ENCODE measurements at regions not wholly inside any gene's neighbourhood (a gene's known extent, or its start where the extent isn't known, plus 50 kb on each side); places are given as distances from the start of the nearest gene placed in this dataset. TPM values are rescaled to one million over a fixed set of nuclear protein-coding genes. Genes with fewer than 3 reads are reported as not detected.

DNA sequence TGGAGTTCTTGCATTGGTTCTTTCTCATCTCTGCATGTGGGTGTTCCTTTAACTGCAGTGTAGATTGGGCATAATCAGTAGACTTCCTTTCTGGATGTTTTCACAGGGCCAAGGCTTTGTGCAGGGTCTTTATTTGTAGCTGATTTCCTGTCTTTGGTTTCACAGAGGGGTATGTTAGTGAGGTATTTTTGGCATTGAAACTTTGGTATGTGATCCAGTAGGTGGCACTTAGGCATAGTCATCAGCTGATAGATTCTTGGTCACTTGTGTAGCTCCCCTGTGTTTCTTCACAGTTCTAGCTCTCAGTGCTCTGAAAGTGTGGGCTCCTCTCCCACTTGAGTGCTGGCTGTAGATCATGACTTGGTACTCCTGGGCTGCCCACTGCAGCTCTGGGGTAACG is 52.7 kb upstream of the LMO3 start:
- no peak overlapping the region for H3T11ph ChIP-seq (ENCODE audit: low read length)

More for the DNA sequence above, 52.7 kb upstream of the LMO3 start:
- no peak overlapping the region for H3K56ac ChIP-seq (ENCODE audit: insufficient read length, low read depth, low read length)
- H3K27ac ChIP-seq (ENCODE audit: insufficient read length, low read depth, low read length): no peak overlapping the region
- no peak overlapping the region for H4K5ac ChIP-seq (ENCODE audit: insufficient read length, low read depth, low read length)
- H3K23ac ChIP-seq (ENCODE audit: insufficient read length, low read depth, low read length): no peak overlapping the region
- H2BK120ac ChIP-seq (ENCODE audit: low read depth, low read length, poor library complexity, severe bottlenecking): no peak overlapping the region
- no peak overlapping the region for H2AK5ac ChIP-seq (ENCODE audit: insufficient read length, low read length)
- H3K18ac ChIP-seq (ENCODE audit: insufficient read length, low read depth, low read length): no peak overlapping the region
- Mint-ChIP-seq H3K27ac (0 out of 7 replicates have a peak overlapping the region, but pooled peaks of 1 of the 3 experiments have one; percentile 19), H3K27me3 (ENCODE audit: low read depth) (no peaks in the 10 kb centered on the region), H3K4me3 (no peak overlapping the region), H3K4me1 (no peaks in the 10 kb centered on the region), H3K9me3 (peaks cover 5 to 7% of the 10 kb centered on the region in 2 experiments; a peak in 3 of 5 replicates), H3K36me3 (ENCODE audit: insufficient read depth in 1 of 3, low read depth in 3 of 3) (peaks cover 0 to 2% (median 0%) of the 10 kb centered on the region in 3 experiments; a peak in 2 of 7 replicates)
- no peak overlapping the region for H2BK12ac ChIP-seq (ENCODE audit: insufficient read length, low read depth, low read length)
- TF ChIP-seq, protein P1, sequence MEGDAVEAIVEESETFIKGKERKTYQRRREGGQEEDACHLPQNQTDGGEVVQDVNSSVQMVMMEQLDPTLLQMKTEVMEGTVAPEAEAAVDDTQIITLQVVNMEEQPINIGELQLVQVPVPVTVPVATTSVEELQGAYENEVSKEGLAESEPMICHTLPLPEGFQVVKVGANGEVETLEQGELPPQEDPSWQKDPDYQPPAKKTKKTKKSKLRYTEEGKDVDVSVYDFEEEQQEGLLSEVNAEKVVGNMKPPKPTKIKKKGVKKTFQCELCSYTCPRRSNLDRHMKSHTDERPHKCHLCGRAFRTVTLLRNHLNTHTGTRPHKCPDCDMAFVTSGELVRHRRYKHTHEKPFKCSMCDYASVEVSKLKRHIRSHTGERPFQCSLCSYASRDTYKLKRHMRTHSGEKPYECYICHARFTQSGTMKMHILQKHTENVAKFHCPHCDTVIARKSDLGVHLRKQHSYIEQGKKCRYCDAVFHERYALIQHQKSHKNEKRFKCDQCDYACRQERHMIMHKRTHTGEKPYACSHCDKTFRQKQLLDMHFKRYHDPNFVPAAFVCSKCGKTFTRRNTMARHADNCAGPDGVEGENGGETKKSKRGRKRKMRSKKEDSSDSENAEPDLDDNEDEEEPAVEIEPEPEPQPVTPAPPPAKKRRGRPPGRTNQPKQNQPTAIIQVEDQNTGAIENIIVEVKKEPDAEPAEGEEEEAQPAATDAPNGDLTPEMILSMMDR (conservative IDR thresholded peaks at IDR 0.05): no peak
- H2BK5ac ChIP-seq (ENCODE audit: insufficient read length, low read length): no peak overlapping the region
- H2AFZ ChIP-seq (ENCODE audit: low read length): no peak overlapping the region
- no CpG with 5 or more reads among the region's 1 CpG for WGBS (ENCODE audit: extremely low coverage, insufficient read length, low lambda C conversion rate)
- no peaks in the 10 kb centered on the region for H3K27me3 ChIP-seq (ENCODE audit: insufficient read depth, low read length)
- DNase-seq: no peak
- H4K20me1 ChIP-seq (ENCODE audit: control insufficient read depth, insufficient read depth, insufficient read length): no peaks in the 10 kb centered on the region
- H3K79me2 ChIP-seq (ENCODE audit: insufficient read depth, low read length): no peaks in the 10 kb centered on the region
- no peak overlapping the region for H3K14ac ChIP-seq (ENCODE audit: insufficient read depth, low read length)
- no peak overlapping the region for H4K8ac ChIP-seq (replicated peaks; ENCODE audit: insufficient read length, low read depth, low read length)
- no peaks in the 10 kb centered on the region; the same call in 1 of the 2 replicates for H3K4me1 ChIP-seq (ENCODE audit: insufficient read depth, low read length)
- no peak overlapping the region for H3K9ac ChIP-seq (ENCODE audit: extremely low read depth, insufficient read length, low read length)
- no peak overlapping the region for H2BK15ac ChIP-seq (ENCODE audit: low read depth, low read length)
- no peaks in the 10 kb centered on the region for H3K9me3 ChIP-seq (ENCODE audit: control insufficient read depth, low read depth, low read length)
- no peaks in the 10 kb centered on the region for H3K23me2 ChIP-seq (ENCODE audit: insufficient read length, low read depth, low read length, poor library complexity, severe bottlenecking)
- H3K79me1 ChIP-seq (ENCODE audit: insufficient read depth, low read depth, low read length, poor library complexity, severe bottlenecking): no peaks in the 10 kb centered on the region
- no peak overlapping the region for H3K4ac ChIP-seq (ENCODE audit: low read depth, low read length)
- H2BK20ac ChIP-seq (ENCODE audit: low read depth, low read length, poor library complexity, severe bottlenecking): no peak overlapping the region
- H4K91ac ChIP-seq (ENCODE audit: insufficient read length, low read depth, low read length): no peak overlapping the region
- no peak overlapping the region for H3K4me2 ChIP-seq (ENCODE audit: insufficient read depth, insufficient read length, low read length)

Small RNAs in the stretch of these regions (microRNA-seq; reads per million reads assigned to microRNA genes)
- not detected for gene MIR3974 (ENCODE audit: borderline microRNAs expressed)
